Fibroblast of villous mesenchyme (primary cell): ENCODE measurements at regions not wholly inside any gene's neighbourhood (a gene's known extent, or its start where the extent isn't known, plus 50 kb on each side); places are given as distances from the start of the nearest gene placed in this dataset.
"Not testable (repeated sequence)": the region's sequence is repeated elsewhere in the genome, so short reads cannot be mapped to it uniquely, and the experiment has no call there.

ENCODE experiments used
- DNase-seq: peaks from one replicate; pipeline ENCODE4 v3.0.0-alpha.2; 2010; ENCODE audit warnings: low read depth
- H3K4me3 ChIP-seq: 2 replicates; pipeline ENCODE4 v1.5.1; 2011; ENCODE audit warnings: low read depth, mild to moderate bottlenecking, low read length
- CTCF ChIP-seq: IDR thresholded peaks from 2 replicates; pipeline ENCODE4 v1.5.1; 2012; ENCODE audit warnings: low read depth, mild to moderate bottlenecking, low read length; ENCODE audit not compliant: insufficient read depth

DNA sequence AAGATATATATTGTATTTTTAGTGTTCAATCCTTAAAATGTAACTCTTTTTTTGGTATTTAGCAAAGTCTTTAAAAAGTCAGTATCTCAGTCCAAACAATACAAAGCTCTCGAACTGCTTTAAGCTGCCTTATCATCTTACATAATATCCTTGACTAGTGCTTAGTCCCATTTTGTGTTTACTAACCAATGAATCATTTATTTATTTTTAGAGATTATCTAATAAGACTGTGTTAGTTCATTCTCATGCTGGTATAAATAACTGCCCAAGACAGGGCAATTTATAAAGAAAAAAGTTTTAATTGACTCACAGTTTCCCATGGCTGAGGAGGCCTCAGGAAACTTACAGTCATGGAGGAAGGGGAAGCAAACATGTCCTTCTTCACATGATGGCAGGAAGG, 248.3 kb upstream of the KYNU start:
- H3K4me3 ChIP-seq: no peak overlapping the region
- TF ChIP-seq CTCF: no peak
- no peak for DNase-seq

GRCh38 chr2:142621287-142621686, 256.2 kb upstream of the KYNU start:
- no peak for DNase-seq
- TF ChIP-seq CTCF: no peak
- H3K4me3 ChIP-seq: no peak overlapping the region

GRCh38 chr2:142617461-142617860, 260.0 kb upstream of the KYNU start:
- DNase-seq: no peak
- no peak for TF ChIP-seq CTCF
- H3K4me3 ChIP-seq: no peak overlapping the region

GRCh38 chr2:142615876-142616275, 261.6 kb upstream of the KYNU start:
- no peak for TF ChIP-seq CTCF
- H3K4me3 ChIP-seq: no peak overlapping the region
- DNase-seq: no peak

- DNase-seq: not testable (repeated sequence)
These were observed 264.3 kb upstream of the KYNU start for GRCh38 chr2:142613193-142613592.

GRCh38 chr2:142605421-142605820, 272.0 kb upstream of the KYNU start:
- no peak overlapping the region for H3K4me3 ChIP-seq
- TF ChIP-seq CTCF: no peak
- no peak for DNase-seq

More at GRCh38 chr2:142613193-142613592, 264.3 kb upstream of the KYNU start:
- not testable (repeated sequence) for H3K4me3 ChIP-seq

DNA sequence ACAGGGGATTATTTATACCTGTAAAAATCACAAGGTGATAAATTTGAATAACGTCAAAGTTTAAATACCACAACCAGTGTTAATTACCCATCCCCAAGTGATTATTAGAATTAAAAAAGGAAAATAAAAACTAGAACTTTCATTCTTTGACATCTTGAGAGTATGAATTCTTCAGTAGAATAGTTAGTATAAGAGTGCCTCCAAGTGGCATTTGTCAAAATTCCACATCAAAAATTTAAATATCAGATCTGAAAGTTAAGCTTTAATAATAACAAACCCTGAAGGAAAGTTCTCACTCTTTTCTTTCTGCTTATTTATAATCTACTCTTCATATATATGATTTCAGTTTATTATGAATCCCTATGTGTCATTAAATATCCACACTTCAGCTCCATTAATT, 273.7 kb upstream of the KYNU start:
- DNase-seq: no peak
- no peak overlapping the region for H3K4me3 ChIP-seq
- TF ChIP-seq CTCF: no peak
